Neuronal stem cell (in vitro differentiated cells): ENCODE measurements at regions not wholly inside any gene's neighbourhood (a gene's known extent, or its start where the extent isn't known, plus 50 kb on each side); places are given as distances from the start of the nearest gene placed in this dataset.

Experiments used
- DNase-seq: peaks from one replicate; pipeline ENCODE4 v3.0.0-alpha.2; 2013; ENCODE audit warnings: low spot score
- H2AFZ ChIP-seq: one replicate; pipeline ENCODE4 v1.6.1; 2013; ENCODE audit warnings: mild to moderate bottlenecking, low read length, inconsistent platforms
- H2AK5ac ChIP-seq: 2 replicates; pipeline ENCODE4 v1.6.1; 2013; ENCODE audit warnings: low read depth, mild to moderate bottlenecking, inconsistent platforms, low read length, moderate library complexity, mixed read lengths
- H2BK120ac ChIP-seq: 2 replicates; pipeline ENCODE4 v1.6.1; 2013; ENCODE audit warnings: low read depth, mild to moderate bottlenecking, inconsistent platforms, low read length, moderate library complexity, mixed read lengths
- H2BK12ac ChIP-seq: one replicate; pipeline ENCODE4 v1.6.1; 2013; ENCODE audit warnings: low read length, inconsistent platforms
- H2BK15ac ChIP-seq: 2 replicates; pipeline ENCODE4 v1.6.1; 2013; ENCODE audit warnings: mild to moderate bottlenecking, low read length, inconsistent platforms, mixed read lengths
- H2BK5ac ChIP-seq: one replicate; pipeline ENCODE4 v1.6.1; 2013; ENCODE audit warnings: inconsistent platforms, mild to moderate bottlenecking, low read length, moderate library complexity
- H3K14ac ChIP-seq: one replicate; pipeline ENCODE4 v1.6.1; 2013; ENCODE audit warnings: low read length, inconsistent platforms
- H3K18ac ChIP-seq: 2 replicates; pipeline ENCODE4 v1.6.1; 2013; ENCODE audit warnings: low read length, inconsistent platforms
- H3K23ac ChIP-seq: 2 replicates; pipeline ENCODE4 v1.6.1; 2013; ENCODE audit warnings: low read depth, mild to moderate bottlenecking, mixed read lengths, low read length, inconsistent platforms; ENCODE audit not compliant: poor library complexity
- H3K27ac ChIP-seq: replicated peaks from 3 replicates; pipeline ENCODE4 v1.5.1; 2013; ENCODE audit warnings: low read length, inconsistent platforms
- H3K27me3 ChIP-seq, 3 experiments: 2 replicates each; pipeline ENCODE4 v1.6.1; 2013; ENCODE audit warnings: low read length in 3 of 3, mild to moderate bottlenecking in 2 of 3, inconsistent platforms in 1 of 3, low read depth in 1 of 3, mixed read lengths in 1 of 3, moderate library complexity in 1 of 3; ENCODE audit not compliant: control insufficient read depth in 3 of 3, insufficient read depth in 3 of 3
- H3K36me3 ChIP-seq, 2 donors: replicated peaks in 1 of 2; 2 replicates each; pipeline ENCODE4 v1.6.1; 2013; ENCODE audit warnings: low read length in 2 of 2; ENCODE audit not compliant: control insufficient read depth in 2 of 2, insufficient read depth in 2 of 2
- H3K4ac ChIP-seq: 2 replicates; pipeline ENCODE4 v1.6.1; 2013; ENCODE audit warnings: inconsistent platforms, mild to moderate bottlenecking, low read length, moderate library complexity
- H3K4me1 ChIP-seq, 2 donors: 1 replicate in 1 of 2; 2 replicates in 1 of 2; pipeline ENCODE4 v1.6.1; 2013; ENCODE audit warnings: low read length in 2 of 2, low read depth in 1 of 2; ENCODE audit not compliant: control insufficient read depth in 2 of 2, insufficient read depth in 1 of 2
- H3K4me2 ChIP-seq: one replicate; pipeline ENCODE4 v1.6.1; 2013; ENCODE audit warnings: mild to moderate bottlenecking, low read length, inconsistent platforms; ENCODE audit not compliant: insufficient read depth, poor library complexity, severe bottlenecking
- H3K4me3 ChIP-seq, 2 donors: 2 replicates each; pipeline ENCODE4 v1.5.1; 2013; ENCODE audit warnings: low read length in 2 of 2, mild to moderate bottlenecking in 2 of 2, inconsistent platforms in 1 of 2, moderate library complexity in 1 of 2
- H3K79me1 ChIP-seq: one replicate; pipeline ENCODE4 v1.6.1; 2013; ENCODE audit warnings: low read depth, mild to moderate bottlenecking, inconsistent platforms, low read length, moderate library complexity
- H3K9ac ChIP-seq: one replicate; pipeline ENCODE4 v1.6.1; 2013; ENCODE audit warnings: mild to moderate bottlenecking, low read depth, low read length, inconsistent platforms; ENCODE audit not compliant: poor library complexity
- H3K9me3 ChIP-seq, 2 donors: replicated peaks in 1 of 2; 2 replicates each; pipeline versions ENCODE3 to v1.6.1; 2013; ENCODE audit warnings: low read length in 2 of 2, mild to moderate bottlenecking in 2 of 2, inconsistent platforms in 1 of 2, low read depth in 1 of 2, mixed read lengths in 1 of 2, moderate library complexity in 1 of 2; ENCODE audit not compliant: control insufficient read depth in 2 of 2, insufficient read depth in 1 of 2
- H4K8ac ChIP-seq: one replicate; pipeline ENCODE4 v1.6.1; 2013; ENCODE audit warnings: low read depth, mild to moderate bottlenecking, inconsistent platforms, low read length, moderate library complexity
- H4K91ac ChIP-seq: one replicate; pipeline ENCODE4 v1.6.1; 2013; ENCODE audit warnings: low read length, low read depth, mild to moderate bottlenecking, inconsistent platforms; ENCODE audit not compliant: poor library complexity
- WGBS, 2 donors: extraction: QIAGEN DNeasy Blood & Tissue Kit; methylation state at CpG; one replicate each; pipeline ENCODE4 v1.1.7; 2013; ENCODE audit warnings: missing lambda C conversion rate in 2 of 2, mixed read lengths in 1 of 2; ENCODE audit not compliant: insufficient read length in 2 of 2, insufficient replicate concordance in 1 of 2; ENCODE audit errors: extremely low coverage in 2 of 2; 5-methylcytosine and 5-hydroxymethylcytosine counted together

GRCh38 chr6:163930012-163930411 is 515.5 kb downstream of the QKI start:
- H2BK15ac ChIP-seq = no peak overlapping the region
- no peak overlapping the region for H4K8ac ChIP-seq
- no CpG with 5 or more reads among the region's 6 CpGs for whole genome bisulfite sequencing, 2 donors
- H2BK5ac ChIP-seq = no peak overlapping the region
- no peak overlapping the region for H2AFZ ChIP-seq
- peaks cover 0 to 6% of the 10 kb centered on the region in 2 donors for H3K9me3 ChIP-seq
- H4K91ac ChIP-seq = no peak overlapping the region
- H3K9ac ChIP-seq = no peak overlapping the region
- H3K27ac ChIP-seq = no peak overlapping the region
- H2BK120ac ChIP-seq = no peak overlapping the region
- no peak overlapping the region for H3K18ac ChIP-seq
- no peak overlapping the region for H3K4me2 ChIP-seq
- H3K23ac ChIP-seq = no peak overlapping the region
- no peak for DNase-seq
- H2AK5ac ChIP-seq = no peak overlapping the region
- H3K4me3 ChIP-seq = no peak overlapping the region
- H2BK12ac ChIP-seq = no peak overlapping the region
- no peaks in the 10 kb centered on the region for H3K27me3 ChIP-seq
- H3K4me1 ChIP-seq = no peaks in the 10 kb centered on the region
- H3K4ac ChIP-seq = no peak overlapping the region
- H3K79me1 ChIP-seq = no peaks in the 10 kb centered on the region
- H3K36me3 ChIP-seq = no peaks in the 10 kb centered on the region
- no peak overlapping the region for H3K14ac ChIP-seq

DNA sequence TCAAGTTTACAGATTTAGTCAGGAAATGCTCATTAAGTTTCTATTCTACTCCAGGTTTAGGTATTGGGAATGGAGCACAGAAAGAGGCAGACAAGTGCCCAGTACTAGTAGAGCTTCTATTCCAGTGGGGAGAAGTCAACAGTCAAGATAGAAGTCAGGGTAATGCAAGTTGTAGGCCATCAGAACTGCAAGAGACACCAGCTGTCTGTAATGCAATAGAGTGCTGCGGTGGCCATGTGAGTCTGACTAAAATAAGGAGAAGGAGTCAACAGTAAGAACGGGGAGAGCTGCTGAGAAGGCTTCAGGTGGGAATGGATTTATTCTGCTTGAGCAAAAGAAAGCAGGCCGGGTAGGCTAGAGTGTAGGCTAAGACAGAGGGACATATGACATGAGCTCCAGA is 515.0 kb downstream of the QKI start:
- no peak overlapping the region for H3K4ac ChIP-seq
- no peak overlapping the region for H2BK5ac ChIP-seq
- H3K27ac ChIP-seq = no peak overlapping the region
- H2BK15ac ChIP-seq = no peak overlapping the region
- no peak overlapping the region for H3K4me2 ChIP-seq
- no peak overlapping the region for H4K91ac ChIP-seq
- H2AK5ac ChIP-seq = no peak overlapping the region
- peaks cover 0 to 6% of the 10 kb centered on the region in 2 donors for H3K9me3 ChIP-seq
- H3K79me1 ChIP-seq = no peaks in the 10 kb centered on the region
- H3K36me3 ChIP-seq = no peaks in the 10 kb centered on the region
- no peak overlapping the region for H3K23ac ChIP-seq
- no peaks in the 10 kb centered on the region for H3K27me3 ChIP-seq
- no peak overlapping the region for H2BK12ac ChIP-seq
- H3K18ac ChIP-seq = no peak overlapping the region
- no CpG with 5 or more reads among the region's 3 CpGs for WGBS, 2 donors
- no peak overlapping the region for H2BK120ac ChIP-seq
- no peak overlapping the region for H2AFZ ChIP-seq
- no peak overlapping the region for H3K4me3 ChIP-seq
- H3K14ac ChIP-seq = no peak overlapping the region
- H3K9ac ChIP-seq = no peak overlapping the region
- H3K4me1 ChIP-seq = no peaks in the 10 kb centered on the region
- no peak overlapping the region for H4K8ac ChIP-seq
- DNase-seq = no peak

DNA sequence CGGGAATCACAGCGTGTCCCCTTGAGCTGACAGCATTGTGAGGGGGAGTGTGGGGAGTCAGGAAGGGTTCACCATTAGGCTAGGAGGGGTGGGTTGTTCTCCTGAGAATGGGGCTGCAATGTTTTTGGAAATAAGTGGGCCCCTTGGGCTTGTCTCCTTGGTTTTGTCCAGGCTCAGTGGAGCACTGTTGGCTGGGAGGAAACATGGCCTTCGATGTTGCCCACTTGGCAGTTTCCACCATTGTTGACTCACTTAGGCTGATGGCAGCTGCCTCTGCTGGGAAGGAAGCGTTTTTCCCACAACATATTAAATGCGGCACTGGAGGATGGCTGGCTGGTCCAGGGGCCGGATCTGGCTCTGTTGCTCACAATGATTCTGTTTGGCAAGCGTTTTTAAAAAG is 512.1 kb downstream of the QKI start:
- Histone ChIP-seq H3K27ac (no peak overlapping the region), H3K4ac (no peak overlapping the region), H3K23ac (no peak overlapping the region), H2BK120ac (no peak overlapping the region), H3K36me3 (no peaks in the 10 kb centered on the region), H2BK5ac (no peak overlapping the region), H2AFZ (no peak overlapping the region), H3K79me1 (no peaks in the 10 kb centered on the region), H2BK12ac (no peak overlapping the region), H2BK15ac (no peak overlapping the region), H3K9me3 (peaks cover 0 to 13% of the 10 kb centered on the region in 2 donors), H3K4me2 (no peak overlapping the region), H3K4me3 (no peak overlapping the region), H2AK5ac (no peak overlapping the region), H3K4me1 (no peaks in the 10 kb centered on the region), H3K18ac (no peak overlapping the region), H3K27me3 (no peaks in the 10 kb centered on the region), H4K8ac (no peak overlapping the region), H3K9ac (no peak overlapping the region), H3K14ac (no peak overlapping the region), H4K91ac (no peak overlapping the region)
- no peak for DNase-seq
- WGBS, 2 donors = no CpG with 5 or more reads among the region's 7 CpGs

DNA sequence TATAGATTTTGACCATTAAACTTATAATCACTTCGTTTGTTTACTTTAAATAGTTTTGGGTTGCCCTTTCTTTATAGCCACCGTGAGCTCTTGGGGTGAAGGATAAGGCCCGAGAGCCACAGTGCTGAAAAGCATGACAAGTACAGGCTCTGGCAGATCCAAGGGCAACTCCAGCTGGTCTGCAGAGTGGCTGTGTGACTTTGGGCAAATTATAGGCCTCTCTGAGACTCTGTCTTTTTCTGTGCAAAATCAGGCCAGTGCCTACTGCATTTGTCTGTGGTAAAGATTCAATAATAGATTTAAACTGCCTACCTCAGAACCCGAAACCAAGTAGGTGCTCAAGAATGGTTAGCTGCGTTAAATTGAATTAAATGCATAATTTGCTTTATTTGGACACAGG is 511.3 kb downstream of the QKI start:
- Histone ChIP-seq H3K23ac (no peak overlapping the region), H3K4ac (no peak overlapping the region), H4K91ac (no peak overlapping the region), H2AK5ac (no peak overlapping the region), H3K4me3 (no peak overlapping the region), H3K9ac (no peak overlapping the region), H3K79me1 (no peaks in the 10 kb centered on the region), H2AFZ (no peak overlapping the region), H4K8ac (no peak overlapping the region), H3K9me3 (peaks cover 0 to 13% of the 10 kb centered on the region in 2 donors), H2BK5ac (no peak overlapping the region), H3K14ac (no peak overlapping the region), H2BK15ac (no peak overlapping the region), H3K4me1 (no peaks in the 10 kb centered on the region), H3K4me2 (no peak overlapping the region), H3K27me3 (no peaks in the 10 kb centered on the region), H2BK120ac (no peak overlapping the region), H3K27ac (no peak overlapping the region), H3K18ac (no peak overlapping the region), H3K36me3 (no peaks in the 10 kb centered on the region), H2BK12ac (no peak overlapping the region)
- no peak for DNase-seq
- WGBS, 2 donors = no CpG with 5 or more reads among the region's 5 CpGs
